Peyer's patch (tissue), 4 donors: ENCODE measurements at regions not wholly inside any gene's neighbourhood (a gene's known extent, or its start where the extent isn't known, plus 50 kb on each side); places are given as distances from the start of the nearest gene placed in this dataset.

Source experiments
- POLR2A ChIP-seq, 2 donors: fragments of 450-650 bp; IDR thresholded peaks; one replicate each; pipeline ENCODE4 v1.5.1; 2017; ENCODE audit warnings: antibody characterized with exemption in 2 of 2, mild to moderate bottlenecking in 2 of 2, moderate library complexity in 2 of 2
- TF ChIP-seq, protein P1 (sequence below), 6 experiments: fragments of 450-650 bp in 4 of 6; fragments of 200-600 bp in 2 of 6; sonication (generic) in 1 of 6; IDR thresholded peaks; one replicate each; pipeline ENCODE4 v1.5.1; 2017 to 2019; ENCODE audit warnings: antibody characterized with exemption in 6 of 6, mild to moderate bottlenecking in 3 of 6, moderate library complexity in 1 of 6

DNA sequence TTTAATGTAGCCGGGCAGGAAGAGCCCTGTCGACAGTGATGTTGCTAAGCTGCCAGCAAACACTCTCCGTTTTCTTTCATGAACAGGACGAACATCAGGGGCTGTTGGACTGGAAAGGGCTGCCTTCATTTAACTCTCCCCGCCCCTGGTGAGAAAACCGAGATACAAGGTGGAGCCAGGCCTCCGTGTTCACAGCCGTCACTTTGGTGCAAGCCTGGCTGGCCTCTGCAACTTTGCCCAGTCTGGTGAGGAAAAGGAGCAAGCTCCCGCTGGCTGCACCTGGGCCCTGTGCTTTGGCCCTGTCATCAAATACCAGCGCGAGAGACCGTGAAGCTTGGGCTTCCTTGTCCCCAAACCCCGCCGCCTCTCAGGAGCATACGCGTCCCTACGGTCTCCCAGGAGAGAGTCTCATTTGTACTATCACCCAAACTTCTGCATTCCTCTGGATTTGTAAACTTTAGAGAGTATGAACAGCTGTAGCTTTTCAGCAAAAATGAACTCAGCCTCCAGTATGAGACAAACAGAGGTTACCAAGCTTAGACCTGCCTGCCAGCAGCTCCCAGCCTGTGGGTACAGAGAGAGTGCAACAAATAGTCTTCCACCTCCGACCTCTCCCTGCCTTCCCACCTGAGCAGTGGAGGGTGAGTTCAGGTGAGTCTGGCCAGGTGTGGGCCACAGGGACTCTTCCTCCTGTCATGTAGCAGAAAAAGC, 445.3 kb upstream of the MGMT start:
- TF ChIP-seq, protein P1, sequence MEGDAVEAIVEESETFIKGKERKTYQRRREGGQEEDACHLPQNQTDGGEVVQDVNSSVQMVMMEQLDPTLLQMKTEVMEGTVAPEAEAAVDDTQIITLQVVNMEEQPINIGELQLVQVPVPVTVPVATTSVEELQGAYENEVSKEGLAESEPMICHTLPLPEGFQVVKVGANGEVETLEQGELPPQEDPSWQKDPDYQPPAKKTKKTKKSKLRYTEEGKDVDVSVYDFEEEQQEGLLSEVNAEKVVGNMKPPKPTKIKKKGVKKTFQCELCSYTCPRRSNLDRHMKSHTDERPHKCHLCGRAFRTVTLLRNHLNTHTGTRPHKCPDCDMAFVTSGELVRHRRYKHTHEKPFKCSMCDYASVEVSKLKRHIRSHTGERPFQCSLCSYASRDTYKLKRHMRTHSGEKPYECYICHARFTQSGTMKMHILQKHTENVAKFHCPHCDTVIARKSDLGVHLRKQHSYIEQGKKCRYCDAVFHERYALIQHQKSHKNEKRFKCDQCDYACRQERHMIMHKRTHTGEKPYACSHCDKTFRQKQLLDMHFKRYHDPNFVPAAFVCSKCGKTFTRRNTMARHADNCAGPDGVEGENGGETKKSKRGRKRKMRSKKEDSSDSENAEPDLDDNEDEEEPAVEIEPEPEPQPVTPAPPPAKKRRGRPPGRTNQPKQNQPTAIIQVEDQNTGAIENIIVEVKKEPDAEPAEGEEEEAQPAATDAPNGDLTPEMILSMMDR (IDR thresholded peaks at IDR 0.05), result no peak
- no peak for TF ChIP-seq POLR2A (IDR thresholded peaks at IDR 0.05)
